Activated CD8-positive, alpha-beta memory T cell treated with anti-CD3 and anti-CD28 coated beads, Interleukin-2, amount 10 ng/mL, durations not matched to agents 7 days and 5 days (primary cell): ENCODE measurements at regions not wholly inside any gene's neighbourhood (a gene's known extent, or its start where the extent isn't known, plus 50 kb on each side); places are given as distances from the start of the nearest gene placed in this dataset.

ENCODE experiments used
- ATAC-seq: fragments of 150-1000 bp; cut with Tn5 transposase; one replicate; pipeline ENCODE4 v1.10.0; 2021; ENCODE audit warnings: moderate library complexity
- CTCF ChIA-PET: fragments of 350-600 bp; sonication (Branson Sonifier 250); formaldehyde crosslinking; loops from one replicate; lab custom pipeline; 2021; ENCODE audit warnings: antibody characterized with exemption; lab: Charles Lee
- DNase-seq: peaks from one replicate; pipeline ENCODE4 v3.0.0-alpha.2; 2020
- H3K27ac Mint-ChIP-seq: one replicate; pipeline ENCODE4 v1.8.0; 2021; ENCODE audit warnings: mild to moderate bottlenecking, mixed read lengths
- H3K27me3 Mint-ChIP-seq: one replicate; pipeline ENCODE4 v1.8.0; 2021; ENCODE audit warnings: mixed read lengths
- H3K36me3 Mint-ChIP-seq: one replicate; pipeline ENCODE4 v1.8.0; 2021; ENCODE audit warnings: mild to moderate bottlenecking, mixed read lengths
- H3K4me1 Mint-ChIP-seq: one replicate; pipeline ENCODE4 v1.8.0; 2021; ENCODE audit warnings: mixed read lengths
- H3K4me3 Mint-ChIP-seq: one replicate; pipeline ENCODE4 v1.8.0; 2021; ENCODE audit warnings: mild to moderate bottlenecking, moderate library complexity, mixed read lengths
- H3K9me3 Mint-ChIP-seq: one replicate; pipeline ENCODE4 v1.8.0; 2022; ENCODE audit warnings: low read depth, mixed read lengths

DNA sequence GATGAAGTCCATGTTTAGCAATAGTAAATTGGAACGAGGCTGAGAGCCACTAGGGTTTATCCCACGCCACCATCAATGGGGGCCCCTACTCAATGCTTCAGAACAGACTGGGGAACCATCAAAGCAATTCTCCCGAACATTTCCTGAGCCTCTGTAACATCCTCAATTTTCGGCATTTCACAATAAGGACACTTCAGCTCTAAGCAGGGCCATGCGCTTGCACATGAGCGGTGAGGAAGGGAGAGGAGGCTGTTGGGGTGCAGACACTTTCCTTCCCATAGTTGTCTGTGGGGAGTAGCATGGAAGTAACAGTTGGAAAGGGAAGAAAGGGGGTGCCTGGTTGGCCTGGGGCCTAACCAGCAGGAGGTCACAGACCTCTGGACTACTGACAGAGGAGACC, 129.9 kb upstream of the PRMT8 start:
- no peak overlapping the region for H3K27ac Mint-ChIP-seq
- H3K4me1 Mint-ChIP-seq = no peaks in the 10 kb centered on the region
- ATAC-seq (no peak), DNase-seq (no peak)
- CTCF ChIA-PET = no interaction called here
- no peak overlapping the region for H3K4me3 Mint-ChIP-seq
- H3K27me3 Mint-ChIP-seq = peaks cover 34% of the 10 kb centered on the region
- no peaks in the 10 kb centered on the region for H3K9me3 Mint-ChIP-seq
- H3K36me3 Mint-ChIP-seq = no peaks in the 10 kb centered on the region

DNA sequence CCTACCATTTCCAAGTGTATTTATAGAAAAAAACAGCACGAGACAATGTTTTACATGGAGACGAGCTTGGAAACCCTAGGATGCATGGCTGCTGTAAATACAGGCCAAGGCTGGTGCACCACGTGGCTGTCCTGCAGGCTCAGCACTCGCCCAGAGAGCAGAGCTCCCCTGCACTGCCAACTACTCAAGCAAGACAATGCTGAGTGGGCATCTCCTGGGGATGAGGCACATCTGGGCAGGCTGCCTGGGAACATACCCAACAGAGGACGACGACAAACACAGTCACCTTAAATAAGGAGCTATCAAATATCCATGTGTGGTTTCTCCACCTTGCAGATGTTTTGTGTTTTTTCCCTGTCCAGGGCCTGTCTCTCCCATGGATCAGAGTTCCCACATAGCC, 128.3 kb upstream of the PRMT8 start:
- Mint-ChIP-seq H3K27ac (no peak overlapping the region), H3K27me3 (peaks cover 29% of the 10 kb centered on the region)
- CTCF ChIA-PET = interaction anchor here (0.7 kb wide), 1 partner anchor 173 kb away, joined by 3 read pairs; no protein-coding TSS in a partner anchor

DNA sequence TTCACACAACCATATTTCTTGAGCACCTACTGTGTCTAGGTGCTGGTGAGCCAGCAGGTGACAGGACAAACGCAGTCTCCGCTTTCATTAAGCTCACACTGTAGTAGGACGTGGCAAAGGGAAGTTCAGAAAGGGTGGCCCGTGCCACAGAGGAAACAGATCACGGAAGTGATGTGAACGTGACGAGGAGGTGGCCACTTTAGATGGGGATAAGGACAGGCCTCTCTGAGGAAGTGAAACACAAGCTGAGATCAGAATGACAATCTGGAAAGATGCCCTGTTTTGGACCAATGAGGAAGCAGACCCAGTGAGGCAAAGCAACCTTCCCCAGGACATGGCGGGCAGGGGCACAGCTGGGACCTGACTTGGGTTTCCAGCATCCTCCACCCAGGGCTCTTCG, 127.4 kb upstream of the PRMT8 start:
- CTCF ChIA-PET = no interaction called here
- no peak overlapping the region for H3K27ac Mint-ChIP-seq

More for the DNA sequence above, 128.3 kb upstream of the PRMT8 start:
- no peak for ATAC-seq
- DNase-seq = no peak
- Mint-ChIP-seq H3K4me1 (no peaks in the 10 kb centered on the region), H3K9me3 (no peaks in the 10 kb centered on the region), H3K36me3 (no peaks in the 10 kb centered on the region), H3K4me3 (no peak overlapping the region)

DNA sequence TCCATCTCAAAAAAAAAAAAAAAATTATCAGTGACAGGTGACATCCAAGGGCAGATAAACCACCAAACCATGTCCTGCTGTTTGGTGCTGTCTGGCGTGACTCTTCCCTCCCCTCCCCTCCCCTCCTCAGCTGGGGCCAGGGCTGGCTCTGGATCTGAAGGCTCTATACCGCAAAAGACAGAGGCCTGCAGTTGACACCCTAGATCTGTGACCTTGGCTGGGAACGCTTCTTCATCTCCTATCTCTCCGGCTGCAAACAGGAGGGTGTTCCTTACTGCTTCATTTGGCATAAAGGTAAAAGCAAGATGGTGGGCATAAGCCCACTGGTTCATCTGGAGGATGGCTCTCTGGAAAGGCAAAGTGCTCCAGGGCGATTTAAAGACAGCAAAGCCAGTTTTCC, 126.8 kb upstream of the PRMT8 start:
- no peaks in the 10 kb centered on the region for H3K9me3 Mint-ChIP-seq
- H3K27me3 Mint-ChIP-seq = peaks cover 24% of the 10 kb centered on the region
- no peaks in the 10 kb centered on the region for H3K4me1 Mint-ChIP-seq
- no peak overlapping the region for H3K4me3 Mint-ChIP-seq
- no peak for ATAC-seq
- CTCF ChIA-PET = no interaction called here
- no peak for DNase-seq
- no peaks in the 10 kb centered on the region for H3K36me3 Mint-ChIP-seq
- no peak overlapping the region for H3K27ac Mint-ChIP-seq

More for the DNA sequence above, 127.4 kb upstream of the PRMT8 start:
- ATAC-seq (no peak), DNase-seq (no peak)
- no peak overlapping the region for H3K4me3 Mint-ChIP-seq
- no peaks in the 10 kb centered on the region for H3K36me3 Mint-ChIP-seq
- H3K4me1 Mint-ChIP-seq = no peaks in the 10 kb centered on the region
- H3K9me3 Mint-ChIP-seq = no peaks in the 10 kb centered on the region
- H3K27me3 Mint-ChIP-seq = peaks cover 29% of the 10 kb centered on the region

DNA sequence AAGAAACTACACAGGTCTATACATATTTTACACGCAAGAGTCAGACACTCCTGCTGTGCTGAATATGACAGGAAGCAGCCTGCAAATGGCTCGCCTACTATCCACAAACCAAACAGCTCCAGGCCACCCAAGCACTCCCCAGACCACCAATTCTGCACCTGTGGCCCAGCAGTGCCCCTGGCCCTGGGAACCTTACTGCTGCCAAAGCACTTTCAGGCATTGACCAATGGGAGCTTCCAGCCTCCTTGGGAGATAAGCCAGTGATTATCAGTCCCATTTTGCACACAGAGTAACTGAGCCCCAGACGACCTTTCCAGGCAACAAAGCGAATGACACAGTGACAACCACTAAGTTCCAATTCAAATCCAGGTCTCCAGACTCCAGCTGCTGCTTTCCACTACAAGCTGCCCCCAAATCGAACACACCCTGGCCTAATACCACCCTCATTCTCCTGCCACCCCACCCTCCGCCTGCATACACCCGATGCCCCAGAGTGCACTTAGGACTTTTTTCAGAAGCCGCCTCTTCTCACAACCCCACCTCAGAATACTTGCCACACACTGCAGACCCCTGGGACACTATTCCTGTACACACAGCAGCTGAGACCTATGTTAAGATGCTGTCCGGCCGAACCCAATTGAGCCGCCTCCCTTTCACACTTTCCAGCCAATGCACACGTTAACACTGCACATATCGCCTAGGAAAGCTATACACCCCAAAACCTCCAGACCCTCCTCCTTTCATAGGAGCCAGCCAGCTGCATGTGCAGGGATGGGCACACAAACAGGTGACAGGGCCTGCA, 126.1 kb upstream of the PRMT8 start:
- H3K4me3 Mint-ChIP-seq = no peak overlapping the region
- peaks cover 23% of the 10 kb centered on the region for H3K27me3 Mint-ChIP-seq
- no peak for DNase-seq
- no peaks in the 10 kb centered on the region for H3K36me3 Mint-ChIP-seq
- H3K27ac Mint-ChIP-seq = no peak overlapping the region
- H3K4me1 Mint-ChIP-seq = no peaks in the 10 kb centered on the region
- H3K9me3 Mint-ChIP-seq = no peaks in the 10 kb centered on the region
- ATAC-seq = no peak
- CTCF ChIA-PET = interaction anchor here (1.0 kb wide), 1 partner anchor 90 kb away, joined by 3 read pairs; no protein-coding TSS in a partner anchor

DNA sequence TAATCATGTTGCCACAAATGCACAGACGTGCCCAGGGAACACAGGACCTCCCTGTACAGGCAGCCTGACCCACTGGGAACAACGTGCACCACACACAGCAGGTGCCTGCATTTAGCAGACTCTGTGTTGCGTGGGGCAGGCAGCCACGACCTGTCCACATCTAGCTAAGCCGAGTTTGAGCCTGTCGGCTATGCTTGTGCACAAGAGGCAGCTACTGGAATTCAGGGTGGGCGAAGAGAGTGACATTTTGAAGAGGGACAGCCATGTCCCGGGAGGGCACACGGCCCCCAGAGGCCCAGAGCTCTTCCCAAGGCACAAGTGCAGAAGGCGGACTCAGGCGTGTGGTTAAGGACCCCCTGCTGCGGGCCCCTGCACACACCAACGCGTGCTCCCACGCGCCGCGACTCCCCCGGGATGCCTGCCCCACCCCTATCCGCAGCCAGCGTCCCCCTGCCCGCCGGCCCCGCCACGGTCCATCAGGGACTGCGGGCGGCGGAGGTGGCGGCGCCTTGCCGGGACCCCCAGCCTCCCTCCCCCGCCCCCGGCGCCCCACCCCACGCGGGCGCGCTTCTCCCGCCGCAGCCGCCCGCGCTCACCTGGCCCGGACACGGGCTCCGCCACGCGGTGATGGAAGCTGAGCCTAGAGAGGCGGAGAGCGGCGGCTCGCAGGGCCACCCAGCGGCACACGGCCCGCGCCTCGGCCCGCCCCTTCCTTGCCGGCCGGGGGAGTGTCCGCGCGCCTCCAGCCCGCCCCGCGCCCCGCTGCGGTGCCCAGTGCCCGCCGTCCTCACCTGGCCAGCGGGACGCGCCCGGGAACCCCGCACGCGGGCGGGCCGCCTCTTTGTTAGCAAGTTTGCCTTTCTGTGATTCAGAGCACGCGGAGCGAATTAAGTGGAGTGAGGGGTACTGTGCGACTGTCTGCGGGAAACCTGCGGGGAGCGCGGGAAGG, 125.3 kb upstream of the PRMT8 start:
- DNase-seq (no peak), ATAC-seq (no peak)
- Mint-ChIP-seq H3K4me3 (no peak overlapping the region), H3K36me3 (no peaks in the 10 kb centered on the region), H3K4me1 (no peaks in the 10 kb centered on the region), H3K27ac (no peak overlapping the region), H3K27me3 (peaks cover 23% of the 10 kb centered on the region), H3K9me3 (no peaks in the 10 kb centered on the region)
- CTCF ChIA-PET = interaction anchor here (1.0 kb wide), 1 partner anchor 91 kb away, joined by 3 read pairs; no protein-coding TSS in a partner anchor

DNA sequence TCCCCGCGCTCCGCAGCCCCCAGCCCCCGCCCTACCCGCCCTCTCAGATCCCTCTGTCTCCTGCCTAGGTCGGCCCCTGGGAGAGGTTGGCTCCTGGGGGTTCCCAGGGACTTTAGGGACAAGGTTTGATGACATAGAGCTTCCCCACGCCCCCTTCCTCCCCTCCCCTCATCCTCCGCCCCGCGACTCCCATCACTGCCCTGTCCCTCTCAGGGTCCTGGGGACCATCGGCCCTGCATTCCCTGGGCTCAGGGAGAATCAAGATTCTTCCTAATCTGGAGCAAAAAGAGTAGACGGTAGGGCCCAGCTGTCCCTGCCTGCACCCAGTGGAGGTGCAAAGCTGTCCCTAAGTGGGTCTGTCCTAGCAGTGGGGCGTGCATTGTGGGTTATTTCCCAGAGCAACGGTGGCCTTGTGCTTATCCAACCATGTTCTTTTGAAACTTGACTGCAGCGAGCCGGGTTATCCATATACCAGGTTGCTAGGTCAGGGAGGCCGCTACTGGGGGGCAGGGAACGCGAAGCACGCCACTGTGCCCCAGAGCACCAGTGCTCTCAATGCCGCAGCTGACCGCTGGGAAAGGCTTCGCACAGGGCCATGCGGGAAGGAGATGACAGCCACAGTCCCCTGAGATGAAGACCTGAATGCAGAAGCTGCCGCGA, 124.4 kb upstream of the PRMT8 start:
- CTCF ChIA-PET = no interaction called here
- H3K36me3 Mint-ChIP-seq = no peaks in the 10 kb centered on the region
- no peak overlapping the region for H3K4me3 Mint-ChIP-seq
- peaks cover 27% of the 10 kb centered on the region for H3K27me3 Mint-ChIP-seq
- ATAC-seq (no peak), DNase-seq (no peak)
- no peaks in the 10 kb centered on the region for H3K4me1 Mint-ChIP-seq
- no peaks in the 10 kb centered on the region for H3K9me3 Mint-ChIP-seq
- no peak overlapping the region for H3K27ac Mint-ChIP-seq

DNA sequence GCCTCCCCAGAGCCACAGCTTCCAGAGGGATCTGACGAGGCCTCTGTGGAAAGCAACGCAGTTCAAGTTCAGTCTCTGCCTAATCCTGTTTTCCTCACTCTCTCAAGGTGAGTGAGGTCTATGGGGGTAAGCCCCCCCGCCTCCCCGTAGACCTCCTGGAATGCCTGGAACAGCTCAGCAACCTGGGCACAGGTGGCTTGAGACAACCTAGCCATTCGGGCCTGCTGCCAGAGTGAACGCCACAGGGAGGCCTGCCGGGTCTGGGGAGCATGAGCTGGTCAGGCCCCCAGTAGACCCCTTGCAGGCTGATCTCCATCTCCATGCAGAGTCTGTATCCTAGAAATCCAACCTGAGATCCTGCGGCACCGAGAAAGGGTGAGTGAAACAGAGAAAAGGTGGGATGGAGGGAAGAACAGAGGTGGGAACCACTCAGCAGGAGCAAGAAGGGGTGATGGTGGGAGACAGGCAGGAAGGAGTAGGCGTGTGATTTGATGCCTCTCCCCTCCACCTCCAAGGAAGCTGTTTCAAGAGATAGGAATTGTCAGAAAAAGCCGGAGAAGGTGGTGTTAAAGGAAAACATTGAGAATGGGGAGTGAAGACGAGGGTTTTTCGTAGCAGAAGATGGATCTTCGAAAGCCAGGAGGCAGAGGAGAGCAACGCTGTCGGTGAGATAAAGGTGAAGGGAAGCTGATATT, 123.1 kb upstream of the PRMT8 start:
- H3K9me3 Mint-ChIP-seq = no peaks in the 10 kb centered on the region
- CTCF ChIA-PET = no interaction called here
- DNase-seq (no peak), ATAC-seq (no peak)
- no peak overlapping the region for H3K27ac Mint-ChIP-seq
- H3K4me1 Mint-ChIP-seq = no peaks in the 10 kb centered on the region
- H3K27me3 Mint-ChIP-seq = peaks cover 28% of the 10 kb centered on the region
- H3K36me3 Mint-ChIP-seq = no peaks in the 10 kb centered on the region
- H3K4me3 Mint-ChIP-seq = no peak overlapping the region

DNA sequence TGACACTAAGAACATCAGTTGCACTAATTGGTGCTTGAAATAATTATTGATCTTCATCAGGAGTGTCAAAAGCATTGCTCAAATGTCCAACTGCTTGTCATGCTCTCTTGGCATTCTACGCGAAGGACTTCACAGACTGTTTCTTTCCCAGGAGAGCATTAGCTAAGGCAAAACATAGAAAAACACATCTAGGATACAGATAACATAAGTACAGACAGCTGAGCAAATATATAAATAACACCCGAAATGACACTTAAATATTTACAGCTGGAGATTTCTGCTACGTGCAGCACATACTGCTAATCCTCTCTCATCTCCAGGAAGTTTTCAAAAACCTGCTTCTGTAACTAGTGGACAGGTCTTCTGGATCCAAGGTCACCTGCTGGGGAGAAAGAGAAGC, 120.0 kb upstream of the PRMT8 start:
- peaks cover 8% of the 10 kb centered on the region for H3K27me3 Mint-ChIP-seq
- no peaks in the 10 kb centered on the region for H3K9me3 Mint-ChIP-seq
- ATAC-seq = no peak
- DNase-seq = no peak
- peaks cover 3% of the 10 kb centered on the region for H3K4me1 Mint-ChIP-seq
- CTCF ChIA-PET = no interaction called here
- H3K4me3 Mint-ChIP-seq = no peak overlapping the region
- no peaks in the 10 kb centered on the region for H3K36me3 Mint-ChIP-seq
- no peak overlapping the region for H3K27ac Mint-ChIP-seq

DNA sequence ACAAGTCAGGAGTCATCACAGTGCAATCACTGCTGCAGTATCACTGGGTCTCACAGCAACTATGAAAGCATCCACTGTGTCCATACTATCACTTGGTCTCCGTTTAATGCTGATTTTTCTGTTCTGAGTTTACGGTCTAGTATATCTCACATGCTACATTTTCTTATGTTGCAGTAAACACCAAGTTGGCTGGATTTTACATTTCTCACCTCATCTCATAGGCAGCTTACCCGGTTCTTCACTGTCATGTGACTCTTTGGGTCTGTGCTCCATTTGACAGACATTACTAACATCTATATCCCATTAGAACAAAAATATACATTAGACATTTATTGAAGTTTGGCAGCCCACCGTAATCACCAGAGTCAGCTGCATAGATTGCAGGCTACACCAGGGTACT, 115.7 kb upstream of the PRMT8 start:
- Mint-ChIP-seq H3K4me3 (no peak overlapping the region), H3K27ac (no peak overlapping the region), H3K27me3 (peaks cover 16% of the 10 kb centered on the region), H3K4me1 (peaks cover 3% of the 10 kb centered on the region), H3K9me3 (no peaks in the 10 kb centered on the region), H3K36me3 (no peaks in the 10 kb centered on the region)
- DNase-seq = no peak
- no peak for ATAC-seq
- CTCF ChIA-PET = no interaction called here

DNA sequence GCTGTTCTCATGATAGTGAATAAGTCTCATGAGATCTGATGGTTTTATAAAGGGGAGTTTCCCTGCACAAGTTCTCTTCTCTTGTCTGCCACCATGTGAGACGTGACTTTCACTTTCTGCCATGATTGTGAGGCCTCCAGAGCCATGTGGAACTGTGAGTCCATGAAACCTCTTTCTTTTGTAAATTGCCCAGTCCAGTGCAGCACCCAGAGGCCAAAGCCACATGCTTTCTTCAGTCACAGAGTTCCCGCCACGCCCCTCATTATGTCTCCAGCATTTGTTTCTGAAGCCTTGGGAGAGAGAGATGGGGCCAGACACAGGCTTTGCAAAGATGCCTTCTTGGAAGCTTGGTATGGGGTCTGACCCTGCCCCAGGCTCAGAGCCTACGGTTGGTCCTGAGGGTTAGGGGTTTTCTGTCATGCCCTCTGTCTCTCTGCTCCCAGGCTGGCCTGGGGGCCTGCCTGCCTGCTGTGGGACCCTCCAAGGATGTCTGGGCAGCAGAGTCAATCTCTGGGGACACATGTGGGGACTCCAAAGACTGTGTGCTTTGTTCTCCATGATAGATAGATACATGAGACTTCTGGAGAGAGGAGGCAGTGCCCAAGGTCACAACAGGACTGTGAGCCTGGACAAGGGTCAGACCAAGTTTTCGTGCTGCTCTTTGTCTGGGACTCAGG, 114.1 kb upstream of the PRMT8 start:
- CTCF ChIA-PET = no interaction called here

DNA sequence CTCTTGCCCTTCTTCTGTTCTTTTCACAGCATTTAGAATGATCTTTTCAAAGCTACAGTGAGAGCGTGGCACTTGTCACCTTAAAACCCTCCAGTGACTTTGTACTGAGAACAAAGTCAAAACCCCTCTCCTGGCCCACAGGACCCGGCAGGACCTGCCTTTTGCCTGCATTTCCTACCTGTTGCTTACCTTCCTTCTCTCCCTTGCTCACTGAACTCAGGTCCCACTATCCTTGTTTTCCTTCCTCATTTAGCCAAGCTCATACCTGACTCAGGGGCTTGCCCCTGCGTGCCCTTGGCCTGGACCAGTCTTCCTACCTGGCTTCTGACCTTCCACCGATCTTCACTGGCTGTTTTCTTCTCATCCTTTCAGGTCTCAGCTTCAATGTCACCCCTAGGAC, 112.3 kb upstream of the PRMT8 start:
- Mint-ChIP-seq H3K27me3 (peaks cover 31% of the 10 kb centered on the region), H3K27ac (no peak overlapping the region), H3K36me3 (no peaks in the 10 kb centered on the region), H3K4me1 (peaks cover 3% of the 10 kb centered on the region), H3K4me3 (no peak overlapping the region), H3K9me3 (no peaks in the 10 kb centered on the region)
- DNase-seq (no peak), ATAC-seq (no peak)
- CTCF ChIA-PET = no interaction called here

More for the DNA sequence above, 114.1 kb upstream of the PRMT8 start:
- no peak for ATAC-seq
- peaks cover 3% of the 10 kb centered on the region for H3K4me1 Mint-ChIP-seq
- H3K36me3 Mint-ChIP-seq = no peaks in the 10 kb centered on the region
- peaks cover 20% of the 10 kb centered on the region for H3K27me3 Mint-ChIP-seq
- no peak for DNase-seq
- no peaks in the 10 kb centered on the region for H3K9me3 Mint-ChIP-seq
- no peak overlapping the region for H3K4me3 Mint-ChIP-seq
- H3K27ac Mint-ChIP-seq = no peak overlapping the region
